ENCODE measurements at regions not wholly inside any gene's neighbourhood (a gene's known extent, or its start where the extent isn't known, plus 50 kb on each side); places are given as distances from the start of the nearest gene placed in this dataset.

GRCh38 chr12:129959889-129960288, 56.1 kb upstream of the TMEM132D start:
- no peaks in the 10 kb centered on the region for H3K4me1 ChIP-seq (ENCODE audit: control insufficient read depth, insufficient read depth, low read length, poor library complexity, severe bottlenecking)
- no peak overlapping the region for H3K4me3 ChIP-seq (ENCODE audit: insufficient read depth, low read depth, low read length, poor library complexity, severe bottlenecking)
- no peak overlapping the region for H3K27ac ChIP-seq (ENCODE audit: insufficient read depth, low read length, poor library complexity, severe bottlenecking)
- DNase-seq = no peak
- H3K9me3 ChIP-seq (ENCODE audit: control insufficient read depth, low read length) = no peaks in the 10 kb centered on the region
- H3K27me3 ChIP-seq (replicated peaks; ENCODE audit: control insufficient read depth, insufficient read depth, low read length, poor library complexity, severe bottlenecking) = no peaks in the 10 kb centered on the region
- no peaks in the 10 kb centered on the region for H3K36me3 ChIP-seq (ENCODE audit: control insufficient read depth, insufficient read depth, low read length)

- Histone ChIP-seq H3K27me3 (replicated peaks; ENCODE audit: control insufficient read depth, insufficient read depth, low read length, poor library complexity, severe bottlenecking) (no peaks in the 10 kb centered on the region), H3K4me3 (ENCODE audit: insufficient read depth, low read depth, low read length, poor library complexity, severe bottlenecking) (no peak overlapping the region), H3K27ac (ENCODE audit: insufficient read depth, low read length, poor library complexity, severe bottlenecking) (no peak overlapping the region), H3K4me1 (ENCODE audit: control insufficient read depth, insufficient read depth, low read length, poor library complexity, severe bottlenecking) (no peaks in the 10 kb centered on the region), H3K36me3 (ENCODE audit: control insufficient read depth, insufficient read depth, low read length) (no peaks in the 10 kb centered on the region), H3K9me3 (ENCODE audit: control insufficient read depth, low read length) (no peaks in the 10 kb centered on the region)
- no peak for DNase-seq
These were observed 57.3 kb upstream of the TMEM132D start for GRCh38 chr12:129961091-129961490.

- Histone ChIP-seq H3K27me3 (replicated peaks; ENCODE audit: control insufficient read depth, insufficient read depth, low read length, poor library complexity, severe bottlenecking) (no peaks in the 10 kb centered on the region), H3K4me1 (ENCODE audit: control insufficient read depth, insufficient read depth, low read length, poor library complexity, severe bottlenecking) (no peaks in the 10 kb centered on the region), H3K27ac (ENCODE audit: insufficient read depth, low read length, poor library complexity, severe bottlenecking) (no peak overlapping the region), H3K9me3 (ENCODE audit: control insufficient read depth, low read length) (no peaks in the 10 kb centered on the region), H3K36me3 (ENCODE audit: control insufficient read depth, insufficient read depth, low read length) (no peaks in the 10 kb centered on the region), H3K4me3 (ENCODE audit: insufficient read depth, low read depth, low read length, poor library complexity, severe bottlenecking) (no peak overlapping the region)
- DNase-seq = no peak
These were observed 58.0 kb upstream of the TMEM132D start for GRCh38 chr12:129961856-129962255.

GRCh38 chr12:129964300-129964699, 60.5 kb upstream of the TMEM132D start:
- Histone ChIP-seq H3K27me3 (replicated peaks; ENCODE audit: control insufficient read depth, insufficient read depth, low read length, poor library complexity, severe bottlenecking) (no peaks in the 10 kb centered on the region), H3K27ac (ENCODE audit: insufficient read depth, low read length, poor library complexity, severe bottlenecking) (no peak overlapping the region), H3K4me3 (ENCODE audit: insufficient read depth, low read depth, low read length, poor library complexity, severe bottlenecking) (no peak overlapping the region), H3K9me3 (ENCODE audit: control insufficient read depth, low read length) (no peaks in the 10 kb centered on the region), H3K36me3 (ENCODE audit: control insufficient read depth, insufficient read depth, low read length) (no peaks in the 10 kb centered on the region), H3K4me1 (ENCODE audit: control insufficient read depth, insufficient read depth, low read length, poor library complexity, severe bottlenecking) (no peaks in the 10 kb centered on the region)
- DNase-seq = no peak

- DNase-seq = no peak
- Histone ChIP-seq H3K4me3 (ENCODE audit: insufficient read depth, low read depth, low read length, poor library complexity, severe bottlenecking) (no peak overlapping the region), H3K4me1 (ENCODE audit: control insufficient read depth, insufficient read depth, low read length, poor library complexity, severe bottlenecking) (no peaks in the 10 kb centered on the region), H3K9me3 (ENCODE audit: control insufficient read depth, low read length) (no peaks in the 10 kb centered on the region), H3K27ac (ENCODE audit: insufficient read depth, low read length, poor library complexity, severe bottlenecking) (no peak overlapping the region), H3K27me3 (replicated peaks; ENCODE audit: control insufficient read depth, insufficient read depth, low read length, poor library complexity, severe bottlenecking) (no peaks in the 10 kb centered on the region), H3K36me3 (ENCODE audit: control insufficient read depth, insufficient read depth, low read length) (no peaks in the 10 kb centered on the region)
These were observed 61.1 kb upstream of the TMEM132D start for GRCh38 chr12:129964826-129965457.

- H3K36me3 ChIP-seq (ENCODE audit: control insufficient read depth, insufficient read depth, low read length) = no peaks in the 10 kb centered on the region
- H3K4me3 ChIP-seq (ENCODE audit: insufficient read depth, low read depth, low read length, poor library complexity, severe bottlenecking) = no peak overlapping the region
- H3K27ac ChIP-seq (ENCODE audit: insufficient read depth, low read length, poor library complexity, severe bottlenecking) = no peak overlapping the region
- no peaks in the 10 kb centered on the region for H3K9me3 ChIP-seq (ENCODE audit: control insufficient read depth, low read length)
- no peaks in the 10 kb centered on the region for H3K4me1 ChIP-seq (ENCODE audit: control insufficient read depth, insufficient read depth, low read length, poor library complexity, severe bottlenecking)
- no peak for DNase-seq
- H3K27me3 ChIP-seq (replicated peaks; ENCODE audit: control insufficient read depth, insufficient read depth, low read length, poor library complexity, severe bottlenecking) = no peaks in the 10 kb centered on the region
These were observed 62.5 kb upstream of the TMEM132D start for GRCh38 chr12:129966146-129966995.

- no peak for DNase-seq
- no peak overlapping the region for H3K4me3 ChIP-seq (ENCODE audit: insufficient read depth, low read depth, low read length, poor library complexity, severe bottlenecking)
- no peaks in the 10 kb centered on the region for H3K4me1 ChIP-seq (ENCODE audit: control insufficient read depth, insufficient read depth, low read length, poor library complexity, severe bottlenecking)
- no peaks in the 10 kb centered on the region for H3K36me3 ChIP-seq (ENCODE audit: control insufficient read depth, insufficient read depth, low read length)
- no peaks in the 10 kb centered on the region for H3K9me3 ChIP-seq (ENCODE audit: control insufficient read depth, low read length)
- H3K27ac ChIP-seq (ENCODE audit: insufficient read depth, low read length, poor library complexity, severe bottlenecking) = no peak overlapping the region
- H3K27me3 ChIP-seq (replicated peaks; ENCODE audit: control insufficient read depth, insufficient read depth, low read length, poor library complexity, severe bottlenecking) = no peaks in the 10 kb centered on the region
These were observed 67.9 kb upstream of the TMEM132D start for GRCh38 chr12:129971721-129972120.

GRCh38 chr12:129973236-129973961, 69.6 kb upstream of the TMEM132D start:
- H3K27ac ChIP-seq (ENCODE audit: insufficient read depth, low read length, poor library complexity, severe bottlenecking) = no peak overlapping the region
- H3K4me1 ChIP-seq (ENCODE audit: control insufficient read depth, insufficient read depth, low read length, poor library complexity, severe bottlenecking) = no peaks in the 10 kb centered on the region
- DNase-seq = no peak
- no peaks in the 10 kb centered on the region for H3K27me3 ChIP-seq (replicated peaks; ENCODE audit: control insufficient read depth, insufficient read depth, low read length, poor library complexity, severe bottlenecking)
- H3K4me3 ChIP-seq (ENCODE audit: insufficient read depth, low read depth, low read length, poor library complexity, severe bottlenecking) = no peak overlapping the region
- H3K36me3 ChIP-seq (ENCODE audit: control insufficient read depth, insufficient read depth, low read length) = no peaks in the 10 kb centered on the region
- H3K9me3 ChIP-seq (ENCODE audit: control insufficient read depth, low read length) = no peaks in the 10 kb centered on the region

- no peaks in the 10 kb centered on the region for H3K36me3 ChIP-seq (ENCODE audit: control insufficient read depth, insufficient read depth, low read length)
These were observed 80.3 kb upstream of the TMEM132D start for GRCh38 chr12:129984106-129984505.

GRCh38 chr12:129987841-129988240, 84.0 kb upstream of the TMEM132D start:
- Histone ChIP-seq H3K4me1 (ENCODE audit: control insufficient read depth, insufficient read depth, low read length, poor library complexity, severe bottlenecking) (no peaks in the 10 kb centered on the region), H3K4me3 (ENCODE audit: insufficient read depth, low read depth, low read length, poor library complexity, severe bottlenecking) (no peak overlapping the region), H3K27ac (ENCODE audit: insufficient read depth, low read length, poor library complexity, severe bottlenecking) (no peak overlapping the region), H3K9me3 (ENCODE audit: control insufficient read depth, low read length) (no peaks in the 10 kb centered on the region), H3K36me3 (ENCODE audit: control insufficient read depth, insufficient read depth, low read length) (no peaks in the 10 kb centered on the region), H3K27me3 (replicated peaks; ENCODE audit: control insufficient read depth, insufficient read depth, low read length, poor library complexity, severe bottlenecking) (no peaks in the 10 kb centered on the region)
- no peak for DNase-seq

More at GRCh38 chr12:129984106-129984505, 80.3 kb upstream of the TMEM132D start:
- H3K4me3 ChIP-seq (ENCODE audit: insufficient read depth, low read depth, low read length, poor library complexity, severe bottlenecking) = no peak overlapping the region
- no peaks in the 10 kb centered on the region for H3K4me1 ChIP-seq (ENCODE audit: control insufficient read depth, insufficient read depth, low read length, poor library complexity, severe bottlenecking)
- H3K27ac ChIP-seq (ENCODE audit: insufficient read depth, low read length, poor library complexity, severe bottlenecking) = no peak overlapping the region
- no peaks in the 10 kb centered on the region for H3K9me3 ChIP-seq (ENCODE audit: control insufficient read depth, low read length)
- DNase-seq = no peak
- no peaks in the 10 kb centered on the region for H3K27me3 ChIP-seq (replicated peaks; ENCODE audit: control insufficient read depth, insufficient read depth, low read length, poor library complexity, severe bottlenecking)
